ENCODE measurements at regions not wholly inside any gene's neighbourhood (a gene's known extent, or its start where the extent isn't known, plus 50 kb on each side); places are given as distances from the start of the nearest gene placed in this dataset.
"Not testable (repeated sequence)": the region's sequence is repeated elsewhere in the genome, so short reads cannot be mapped to it uniquely, and the experiment has no call there.

- no peak for DNase-seq
Measured at GRCh38 chr3:180421721-180422120, 180.2 kb upstream of the TTC14 start.

- not testable (repeated sequence) for DNase-seq
Measured at GRCh38 chr3:180424305-180424704, 177.7 kb upstream of the TTC14 start.

GRCh38 chr3:180430896-180431295 is 171.1 kb upstream of the TTC14 start:
- DNase-seq = no peak

GRCh38 chr3:180433152-180433551 is 168.8 kb upstream of the TTC14 start:
- no peak for DNase-seq

- no peak for DNase-seq
Measured at GRCh38 chr3:180447136-180447535, 154.8 kb upstream of the TTC14 start.

- DNase-seq = not testable (repeated sequence)
Measured at GRCh38 chr3:180448407-180448806, 153.6 kb upstream of the TTC14 start.

- DNase-seq = no peak
Measured at GRCh38 chr3:180457225-180457624, 144.7 kb upstream of the TTC14 start.

- no peak for DNase-seq
Measured at GRCh38 chr3:180466401-180467011, 135.5 kb upstream of the TTC14 start.

GRCh38 chr3:180467177-180467576 is 134.8 kb upstream of the TTC14 start:
- DNase-seq = no peak

GRCh38 chr3:180469149-180469548 is 132.8 kb upstream of the TTC14 start:
- DNase-seq = no peak

GRCh38 chr3:180478695-180479094 is 123.3 kb upstream of the TTC14 start:
- DNase-seq = no peak

- no peak for DNase-seq
Measured at GRCh38 chr3:180492047-180492446, 109.9 kb upstream of the TTC14 start.

GRCh38 chr3:180496995-180497394 is 105.0 kb upstream of the TTC14 start:
- no peak for DNase-seq

GRCh38 chr3:180516368-180516767 is 85.6 kb upstream of the TTC14 start:
- DNase-seq = no peak

- no peak for DNase-seq
Measured at GRCh38 chr3:180523040-180523439, 78.9 kb upstream of the TTC14 start.

- no peak for DNase-seq
Measured at GRCh38 chr3:180528843-180529242, 73.1 kb upstream of the TTC14 start.

GRCh38 chr3:180529778-180530177 is 72.2 kb upstream of the TTC14 start:
- no peak for DNase-seq

GRCh38 chr3:180530276-180530675 is 71.7 kb upstream of the TTC14 start:
- DNase-seq = no peak

GRCh38 chr3:180531303-180532278 is 70.4 kb upstream of the TTC14 start:
- DNase-seq = no peak

GRCh38 chr3:180534828-180535227 is 67.1 kb upstream of the TTC14 start:
- DNase-seq = no peak

GRCh38 chr3:180538493-180538892 is 63.5 kb upstream of the TTC14 start:
- DNase-seq = no peak

GRCh38 chr3:180543877-180544276 is 58.1 kb upstream of the TTC14 start:
- DNase-seq = no peak

GRCh38 chr3:180546863-180547262 is 55.1 kb upstream of the TTC14 start:
- DNase-seq = no peak

- DNase-seq = no peak
Measured at GRCh38 chr3:180548050-180548449, 53.9 kb upstream of the TTC14 start.

Measured in C1 segment of cervical spinal cord (tissue), 14 donors.